GM18951 (cell line): ENCODE measurements at regions not wholly inside any gene's neighbourhood (a gene's known extent, or its start where the extent isn't known, plus 50 kb on each side); places are given as distances from the start of the nearest gene placed in this dataset.

Experiments
- POLR2A ChIP-seq: IDR thresholded peaks from 4 replicates; pipeline ENCODE4 v1.6.1; 2011; ENCODE audit warnings: mild to moderate bottlenecking; ENCODE audit not compliant: insufficient read length, insufficient read depth; ENCODE audit errors: extremely low read depth
- in situ Hi-C: fragments of 300-500 bp; cut with MboI; formaldehyde crosslinking; loops from one replicate; pipeline ENCODE4 v1.12.0; 2022; ENCODE audit warnings: low sequenced_read_pairs, mixed read lengths, inconsistent platforms; ENCODE audit not compliant: unreplicated experiment

GRCh38 chr6:166004876-166005275, 162.8 kb downstream of the TBXT start:
- TF ChIP-seq POLR2A: no peak
- in situ Hi-C loops: no loop called here

GRCh38 chr6:166004471-166004870, 163.2 kb downstream of the TBXT start:
- TF ChIP-seq POLR2A: no peak
- in situ Hi-C loops: no loop called here

GRCh38 chr6:166003569-166003968, 164.1 kb downstream of the TBXT start:
- TF ChIP-seq POLR2A: no peak
- in situ Hi-C loops: no loop called here

- in situ Hi-C loops: no loop called here
- TF ChIP-seq POLR2A: no peak
Measured at GRCh38 chr6:166001359-166001758, 166.3 kb downstream of the TBXT start.

- in situ Hi-C loops: no loop called here
Measured at GRCh38 chr6:165999279-165999678, 168.4 kb downstream of the TBXT start.

GRCh38 chr6:165998072-165998471, 169.6 kb downstream of the TBXT start:
- in situ Hi-C loops: no loop called here
- TF ChIP-seq POLR2A: no peak

More at GRCh38 chr6:165999279-165999678, 168.4 kb downstream of the TBXT start:
- no peak for TF ChIP-seq POLR2A

GRCh38 chr6:165991341-165991740, 176.3 kb downstream of the TBXT start:
- no peak for TF ChIP-seq POLR2A
- in situ Hi-C loops: no loop called here

- TF ChIP-seq POLR2A: no peak
- in situ Hi-C loops: no loop called here
Measured at GRCh38 chr6:165990216-165990615, 177.4 kb downstream of the TBXT start.

- in situ Hi-C loops: no loop called here
- no peak for TF ChIP-seq POLR2A
Measured at GRCh38 chr6:165988757-165989456, 178.7 kb downstream of the TBXT start.

- in situ Hi-C loops: no loop called here
- no peak for TF ChIP-seq POLR2A
Measured at GRCh38 chr6:165988302-165988756, 179.3 kb downstream of the TBXT start.

GRCh38 chr6:165987483-165988301, 180.0 kb downstream of the TBXT start:
- TF ChIP-seq POLR2A: no peak
- in situ Hi-C loops: no loop called here

GRCh38 chr6:165986914-165987482, 180.7 kb downstream of the TBXT start:
- TF ChIP-seq POLR2A: no peak
- in situ Hi-C loops: no loop called here

GRCh38 chr6:165986311-165986913, 181.2 kb downstream of the TBXT start:
- in situ Hi-C loops: no loop called here
- no peak for TF ChIP-seq POLR2A
